Panc1 (cell line): ENCODE measurements at regions not wholly inside any gene's neighbourhood (a gene's known extent, or its start where the extent isn't known, plus 50 kb on each side); places are given as distances from the start of the nearest gene placed in this dataset.

Source experiments
- ATAC-seq: fragments of 200-7000 bp; cut with Tn5 transposase; 2 replicates; pipeline ENCODE4 v1.9.1; 2020; ENCODE audit warnings: mild to moderate bottlenecking, moderate library complexity
- BruUV-seq: library from RNA; stranded (reverse); fragments of 400-500 nt; replicated peaks from 2 replicates; lab custom pipeline; 2021; lab: Mats Ljungman, UMichigan
- CTCF ChIA-PET: fragments of 300-600 bp; sonication (Branson Sonifier 250); formaldehyde crosslinking; loops from one replicate; lab custom pipeline; 2022; ENCODE audit warnings: antibody characterized with exemption; lab: Charles Lee
- POLR2A ChIA-PET: fragments of 300-600 bp; sonication (Branson Sonifier 250); formaldehyde crosslinking; loops from one replicate; lab custom pipeline; 2022; ENCODE audit warnings: antibody characterized with exemption; lab: Charles Lee
- DNase-seq: peaks from one replicate; pipeline ENCODE4 v3.0.0-alpha.2; 2010; ENCODE audit warnings: low read depth, low spot score
- H3K27ac ChIP-seq: 2 replicates; pipeline ENCODE4 v1.5.1; 2011; ENCODE audit warnings: mild to moderate bottlenecking, low read length, inconsistent platforms
- H3K27me3 ChIP-seq: fragments of 200-500 bp; sonication (Bioruptor generic); 2 replicates; pipeline ENCODE4 v1.6.0; 2014; ENCODE audit warnings: low read length, inconsistent platforms; ENCODE audit not compliant: control insufficient read depth, insufficient read depth
- H3K36me3 ChIP-seq: fragments of 200-500 bp; sonication (Bioruptor generic); 2 replicates; pipeline ENCODE4 v1.5.1; 2014; ENCODE audit warnings: inconsistent platforms, mild to moderate bottlenecking, low read length, moderate library complexity; ENCODE audit not compliant: control insufficient read depth, insufficient read depth
- H3K4me1 ChIP-seq: 2 replicates; pipeline ENCODE4 v1.5.1; 2011; ENCODE audit warnings: inconsistent platforms, mild to moderate bottlenecking, low read length, moderate library complexity; ENCODE audit not compliant: control insufficient read depth, insufficient read depth
- H3K4me3 ChIP-seq, 2 experiments: 2 replicates each; pipeline ENCODE4 v1.5.1; 2011 to 2012; ENCODE audit warnings: low read depth in 2 of 2, low read length in 2 of 2, mild to moderate bottlenecking in 2 of 2, inconsistent platforms in 1 of 2, moderate library complexity in 1 of 2
- H3K9me3 ChIP-seq: fragments of 200-500 bp; sonication (Bioruptor generic); 2 replicates; pipeline ENCODE4 v1.5.1; 2014; ENCODE audit warnings: low read depth, mild to moderate bottlenecking, inconsistent platforms, low read length, moderate library complexity; ENCODE audit not compliant: control insufficient read depth, insufficient read depth
- POLR2AphosphoS5 ChIP-seq: IDR thresholded peaks from 2 replicates; pipeline ENCODE4 v1.6.1; 2012; ENCODE audit warnings: mild to moderate bottlenecking, low read depth, low read length, moderate library complexity
- REST ChIP-seq, 2 experiments: IDR thresholded peaks; 2 replicates each; pipeline ENCODE4 v1.6.1; 2011 to 2012; ENCODE audit warnings: low read depth in 2 of 2, control low read depth in 1 of 2, low read length in 1 of 2, mild to moderate bottlenecking in 1 of 2, moderate library complexity in 1 of 2; ENCODE audit not compliant: insufficient read depth in 1 of 2
- SIN3A ChIP-seq: IDR thresholded peaks from 2 replicates; pipeline ENCODE4 v1.6.1; 2012; ENCODE audit warnings: low read depth, mild to moderate bottlenecking, low read length, moderate library complexity, borderline replicate concordance; ENCODE audit not compliant: insufficient read depth
- TCF7L2 ChIP-seq: IDR thresholded peaks from 2 replicates; pipeline ENCODE4 v1.6.1; 2011; ENCODE audit warnings: mild to moderate bottlenecking, low read depth, low read length, inconsistent platforms
- in situ Hi-C: cut with HindIII; loops from 2 replicates; pipeline ENCODE4 v1.10.0; 2016; ENCODE audit warnings: low sequenced_read_pairs, low pct_unique_long_range_greater_than_20kb
- intact Hi-C: fragments of 100-400 bp; cut with micrococcal nuclease; formaldehyde crosslinking; loops from one replicate; pipeline ENCODE4 v1.10.0; 2022; ENCODE audit not compliant: unreplicated experiment
- TF ChIP-seq, protein P1 (sequence below): fragments of 450-650 bp; IDR thresholded peaks from 2 replicates; pipeline ENCODE4 v1.5.1; 2017; ENCODE audit warnings: mild to moderate bottlenecking

GRCh38 chr5:167305591-167306213 lies 985.7 kb upstream of the WWC1 start:
- DNase-seq: no peak
- no peaks in the 10 kb centered on the region for H3K4me1 ChIP-seq
- H3K9me3 ChIP-seq: no peaks in the 10 kb centered on the region
- TF ChIP-seq POLR2AphosphoS5: no peak
- TF ChIP-seq SIN3A: no peak
- TF ChIP-seq TCF7L2: no peak
- TF ChIP-seq, protein P1, sequence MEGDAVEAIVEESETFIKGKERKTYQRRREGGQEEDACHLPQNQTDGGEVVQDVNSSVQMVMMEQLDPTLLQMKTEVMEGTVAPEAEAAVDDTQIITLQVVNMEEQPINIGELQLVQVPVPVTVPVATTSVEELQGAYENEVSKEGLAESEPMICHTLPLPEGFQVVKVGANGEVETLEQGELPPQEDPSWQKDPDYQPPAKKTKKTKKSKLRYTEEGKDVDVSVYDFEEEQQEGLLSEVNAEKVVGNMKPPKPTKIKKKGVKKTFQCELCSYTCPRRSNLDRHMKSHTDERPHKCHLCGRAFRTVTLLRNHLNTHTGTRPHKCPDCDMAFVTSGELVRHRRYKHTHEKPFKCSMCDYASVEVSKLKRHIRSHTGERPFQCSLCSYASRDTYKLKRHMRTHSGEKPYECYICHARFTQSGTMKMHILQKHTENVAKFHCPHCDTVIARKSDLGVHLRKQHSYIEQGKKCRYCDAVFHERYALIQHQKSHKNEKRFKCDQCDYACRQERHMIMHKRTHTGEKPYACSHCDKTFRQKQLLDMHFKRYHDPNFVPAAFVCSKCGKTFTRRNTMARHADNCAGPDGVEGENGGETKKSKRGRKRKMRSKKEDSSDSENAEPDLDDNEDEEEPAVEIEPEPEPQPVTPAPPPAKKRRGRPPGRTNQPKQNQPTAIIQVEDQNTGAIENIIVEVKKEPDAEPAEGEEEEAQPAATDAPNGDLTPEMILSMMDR: no peak
- TF ChIP-seq REST (IDR thresholded peaks at IDR 0.05; ENCODE audit: insufficient read depth in 1 of 2, low read depth in 2 of 2, low read length in 1 of 2): no peak
- no TSS peak for BruUV-seq
- H3K27ac ChIP-seq: no peak overlapping the region
- H3K27me3 ChIP-seq: no peaks in the 10 kb centered on the region
- intact Hi-C loops (no loop called here), in situ Hi-C loops (no loop called here)
- CTCF ChIA-PET: no interaction called here
- no peak overlapping the region for H3K4me3 ChIP-seq
- no peak for ATAC-seq
- POLR2A ChIA-PET: no interaction called here
- no peaks in the 10 kb centered on the region for H3K36me3 ChIP-seq

- no peaks in the 10 kb centered on the region for H3K9me3 ChIP-seq
- H3K27me3 ChIP-seq: no peaks in the 10 kb centered on the region
- no peaks in the 10 kb centered on the region for H3K4me1 ChIP-seq
- intact Hi-C loops (no loop called here), in situ Hi-C loops (no loop called here)
- ChIA-PET CTCF (no interaction called here), POLR2A (no interaction called here)
- ATAC-seq (no peak), DNase-seq (no peak)
- H3K27ac ChIP-seq: no peak overlapping the region
- TF ChIP-seq REST (IDR thresholded peaks at IDR 0.05; ENCODE audit: insufficient read depth in 1 of 2, low read depth in 2 of 2, low read length in 1 of 2): no peak
- no peak for TF ChIP-seq POLR2AphosphoS5
- TF ChIP-seq TCF7L2: no peak
- TF ChIP-seq SIN3A: no peak
- TF ChIP-seq, protein P1: no peak
- H3K4me3 ChIP-seq: no peak overlapping the region
- no TSS peak for BruUV-seq
- H3K36me3 ChIP-seq: no peaks in the 10 kb centered on the region
Measured at GRCh38 chr5:167307042-167307441, 984.4 kb upstream of the WWC1 start.
